ENCODE measurements at regions not wholly inside any gene's neighbourhood (a gene's known extent, or its start where the extent isn't known, plus 50 kb on each side); places are given as distances from the start of the nearest gene placed in this dataset.

DNA sequence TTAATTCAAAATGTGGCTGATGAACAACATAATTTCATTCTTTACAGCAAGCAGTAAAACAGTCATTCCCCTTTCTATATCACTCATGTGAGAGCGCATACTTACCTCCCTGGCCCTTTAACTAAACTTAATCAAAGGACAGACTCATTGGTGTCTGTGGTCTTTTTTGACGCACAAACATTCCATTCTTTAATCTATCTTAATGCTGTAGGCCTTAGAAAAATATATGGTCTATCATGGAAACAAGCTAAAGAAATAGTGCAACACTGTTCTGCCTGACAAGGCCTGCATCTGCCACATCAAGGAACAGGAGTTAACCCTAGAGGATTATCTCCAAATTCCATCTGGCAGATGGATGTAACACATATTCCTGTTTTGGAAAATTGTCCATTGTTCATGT lies 878.1 kb downstream of the NLGN4Y start:
- TF ChIP-seq EZH2 (IDR thresholded peaks at IDR 0.05; ENCODE audit: low read depth, unreplicated experiment): no peak
- TF ChIP-seq, protein P1, sequence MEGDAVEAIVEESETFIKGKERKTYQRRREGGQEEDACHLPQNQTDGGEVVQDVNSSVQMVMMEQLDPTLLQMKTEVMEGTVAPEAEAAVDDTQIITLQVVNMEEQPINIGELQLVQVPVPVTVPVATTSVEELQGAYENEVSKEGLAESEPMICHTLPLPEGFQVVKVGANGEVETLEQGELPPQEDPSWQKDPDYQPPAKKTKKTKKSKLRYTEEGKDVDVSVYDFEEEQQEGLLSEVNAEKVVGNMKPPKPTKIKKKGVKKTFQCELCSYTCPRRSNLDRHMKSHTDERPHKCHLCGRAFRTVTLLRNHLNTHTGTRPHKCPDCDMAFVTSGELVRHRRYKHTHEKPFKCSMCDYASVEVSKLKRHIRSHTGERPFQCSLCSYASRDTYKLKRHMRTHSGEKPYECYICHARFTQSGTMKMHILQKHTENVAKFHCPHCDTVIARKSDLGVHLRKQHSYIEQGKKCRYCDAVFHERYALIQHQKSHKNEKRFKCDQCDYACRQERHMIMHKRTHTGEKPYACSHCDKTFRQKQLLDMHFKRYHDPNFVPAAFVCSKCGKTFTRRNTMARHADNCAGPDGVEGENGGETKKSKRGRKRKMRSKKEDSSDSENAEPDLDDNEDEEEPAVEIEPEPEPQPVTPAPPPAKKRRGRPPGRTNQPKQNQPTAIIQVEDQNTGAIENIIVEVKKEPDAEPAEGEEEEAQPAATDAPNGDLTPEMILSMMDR (conservative IDR thresholded peaks at IDR 0.05; ENCODE audit: low read depth in 2 of 2): no peak
- TF ChIP-seq ZNF114 (CRISPR knock-in tag; IDR thresholded peaks at IDR 0.05): no peak
- TF ChIP-seq EZH2phosphoT487 (IDR thresholded peaks at IDR 0.05; ENCODE audit: unreplicated experiment): no peak
- TF ChIP-seq, protein P2, sequence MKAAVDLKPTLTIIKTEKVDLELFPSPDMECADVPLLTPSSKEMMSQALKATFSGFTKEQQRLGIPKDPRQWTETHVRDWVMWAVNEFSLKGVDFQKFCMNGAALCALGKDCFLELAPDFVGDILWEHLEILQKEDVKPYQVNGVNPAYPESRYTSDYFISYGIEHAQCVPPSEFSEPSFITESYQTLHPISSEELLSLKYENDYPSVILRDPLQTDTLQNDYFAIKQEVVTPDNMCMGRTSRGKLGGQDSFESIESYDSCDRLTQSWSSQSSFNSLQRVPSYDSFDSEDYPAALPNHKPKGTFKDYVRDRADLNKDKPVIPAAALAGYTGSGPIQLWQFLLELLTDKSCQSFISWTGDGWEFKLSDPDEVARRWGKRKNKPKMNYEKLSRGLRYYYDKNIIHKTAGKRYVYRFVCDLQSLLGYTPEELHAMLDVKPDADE (IDR thresholded peaks at IDR 0.05): no peak
- no peak for TF ChIP-seq POLR2AphosphoS5 (IDR thresholded peaks at IDR 0.05; ENCODE audit: low read depth)
- no peak for TF ChIP-seq STAT1 (IDR thresholded peaks at IDR 0.05; ENCODE audit: unreplicated experiment)
- TF ChIP-seq NANOG (IDR thresholded peaks at IDR 0.05; ENCODE audit: borderline replicate concordance): no peak
- TF ChIP-seq, protein P3, sequence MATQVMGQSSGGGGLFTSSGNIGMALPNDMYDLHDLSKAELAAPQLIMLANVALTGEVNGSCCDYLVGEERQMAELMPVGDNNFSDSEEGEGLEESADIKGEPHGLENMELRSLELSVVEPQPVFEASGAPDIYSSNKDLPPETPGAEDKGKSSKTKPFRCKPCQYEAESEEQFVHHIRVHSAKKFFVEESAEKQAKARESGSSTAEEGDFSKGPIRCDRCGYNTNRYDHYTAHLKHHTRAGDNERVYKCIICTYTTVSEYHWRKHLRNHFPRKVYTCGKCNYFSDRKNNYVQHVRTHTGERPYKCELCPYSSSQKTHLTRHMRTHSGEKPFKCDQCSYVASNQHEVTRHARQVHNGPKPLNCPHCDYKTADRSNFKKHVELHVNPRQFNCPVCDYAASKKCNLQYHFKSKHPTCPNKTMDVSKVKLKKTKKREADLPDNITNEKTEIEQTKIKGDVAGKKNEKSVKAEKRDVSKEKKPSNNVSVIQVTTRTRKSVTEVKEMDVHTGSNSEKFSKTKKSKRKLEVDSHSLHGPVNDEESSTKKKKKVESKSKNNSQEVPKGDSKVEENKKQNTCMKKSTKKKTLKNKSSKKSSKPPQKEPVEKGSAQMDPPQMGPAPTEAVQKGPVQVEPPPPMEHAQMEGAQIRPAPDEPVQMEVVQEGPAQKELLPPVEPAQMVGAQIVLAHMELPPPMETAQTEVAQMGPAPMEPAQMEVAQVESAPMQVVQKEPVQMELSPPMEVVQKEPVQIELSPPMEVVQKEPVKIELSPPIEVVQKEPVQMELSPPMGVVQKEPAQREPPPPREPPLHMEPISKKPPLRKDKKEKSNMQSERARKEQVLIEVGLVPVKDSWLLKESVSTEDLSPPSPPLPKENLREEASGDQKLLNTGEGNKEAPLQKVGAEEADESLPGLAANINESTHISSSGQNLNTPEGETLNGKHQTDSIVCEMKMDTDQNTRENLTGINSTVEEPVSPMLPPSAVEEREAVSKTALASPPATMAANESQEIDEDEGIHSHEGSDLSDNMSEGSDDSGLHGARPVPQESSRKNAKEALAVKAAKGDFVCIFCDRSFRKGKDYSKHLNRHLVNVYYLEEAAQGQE (IDR thresholded peaks at IDR 0.05; ENCODE audit: unreplicated experiment): no peak
- TF ChIP-seq CREB1 (CRISPR knock-in tag; IDR thresholded peaks at IDR 0.05; ENCODE audit: low read depth): no peak
- TF ChIP-seq ZNF331 (CRISPR knock-in tag; IDR thresholded peaks at IDR 0.05; ENCODE audit: low read depth): no peak
- no peak for TF ChIP-seq JUNB (IDR thresholded peaks at IDR 0.05; ENCODE audit: unreplicated experiment)
